ENCODE measurements at regions not wholly inside any gene's neighbourhood (a gene's known extent, or its start where the extent isn't known, plus 50 kb on each side); places are given as distances from the start of the nearest gene placed in this dataset.
"Not testable (repeated sequence)": the region's sequence is repeated elsewhere in the genome, so short reads cannot be mapped to it uniquely, and the experiment has no call there.

GRCh38 chr10:10007957-10008356 is 1009.7 kb upstream of the CELF2 start:
- DNase-seq (ENCODE audit: low read depth in 2 of 2): no peak

GRCh38 chr10:10010397-10010796 is 1007.3 kb upstream of the CELF2 start:
- DNase-seq (ENCODE audit: low read depth in 2 of 2): no peak

GRCh38 chr10:10014846-10015245 is 1002.8 kb upstream of the CELF2 start:
- no peak for DNase-seq (ENCODE audit: low read depth in 2 of 2)

GRCh38 chr10:10017716-10018115 is 1000.0 kb upstream of the CELF2 start:
- no peak for DNase-seq (ENCODE audit: low read depth in 2 of 2)

- no peak for DNase-seq (ENCODE audit: low read depth in 2 of 2)
These were observed 996.7 kb upstream of the CELF2 start for GRCh38 chr10:10020945-10021344.

- no peak for DNase-seq (ENCODE audit: low read depth in 2 of 2)
These were observed 984.7 kb upstream of the CELF2 start for GRCh38 chr10:10032991-10033390.

- no peak for DNase-seq (ENCODE audit: low read depth in 2 of 2)
These were observed 979.3 kb upstream of the CELF2 start for GRCh38 chr10:10038348-10038747.

- DNase-seq (ENCODE audit: low read depth in 2 of 2): no peak
These were observed 978.1 kb upstream of the CELF2 start for GRCh38 chr10:10039595-10039994.

GRCh38 chr10:10043083-10043482 is 974.6 kb upstream of the CELF2 start:
- no peak for DNase-seq (ENCODE audit: low read depth in 2 of 2)

GRCh38 chr10:10044922-10045764 is 972.5 kb upstream of the CELF2 start:
- no peak for DNase-seq (ENCODE audit: low read depth in 2 of 2)

GRCh38 chr10:10045765-10046028 is 972.0 kb upstream of the CELF2 start:
- DNase-seq (ENCODE audit: low read depth in 2 of 2): no peak

GRCh38 chr10:10047426-10047825 is 970.2 kb upstream of the CELF2 start:
- DNase-seq (ENCODE audit: low read depth in 2 of 2): no peak

GRCh38 chr10:10053051-10053450 is 964.6 kb upstream of the CELF2 start:
- DNase-seq (ENCODE audit: low read depth in 2 of 2): no peak

- no peak for DNase-seq (ENCODE audit: low read depth in 2 of 2)
These were observed 963.2 kb upstream of the CELF2 start for GRCh38 chr10:10054466-10054865.

- no peak for DNase-seq (ENCODE audit: low read depth in 2 of 2)
These were observed 961.8 kb upstream of the CELF2 start for GRCh38 chr10:10055656-10056442.

- no peak for DNase-seq (ENCODE audit: low read depth in 2 of 2)
These were observed 960.7 kb upstream of the CELF2 start for GRCh38 chr10:10056961-10057360.

- no peak for DNase-seq (ENCODE audit: low read depth in 2 of 2)
These were observed 950.0 kb upstream of the CELF2 start for GRCh38 chr10:10067644-10068043.

- DNase-seq (ENCODE audit: low read depth in 2 of 2): not testable (repeated sequence)
These were observed 942.8 kb upstream of the CELF2 start for GRCh38 chr10:10074847-10075246.

- DNase-seq (ENCODE audit: low read depth in 2 of 2): no peak
These were observed 939.2 kb upstream of the CELF2 start for GRCh38 chr10:10078446-10078845.

GRCh38 chr10:10092581-10092980 is 925.1 kb upstream of the CELF2 start:
- DNase-seq (ENCODE audit: low read depth in 2 of 2): no peak

- DNase-seq (ENCODE audit: low read depth in 2 of 2): no peak
These were observed 924.7 kb upstream of the CELF2 start for GRCh38 chr10:10093021-10093420.

- no peak for DNase-seq (ENCODE audit: low read depth in 2 of 2)
These were observed 923.0 kb upstream of the CELF2 start for GRCh38 chr10:10094691-10095090.

GRCh38 chr10:10096296-10096695 is 921.4 kb upstream of the CELF2 start:
- no peak for DNase-seq (ENCODE audit: low read depth in 2 of 2)

Data from stimulated activated CD4-positive, alpha-beta T cell treated with anti-CD3 and anti-CD28 coated beads, Interleukin-12 subunit alpha, Interleukin-12 subunit beta, amount 100 ng/mL, for 24 hours (primary cell).